ENCODE measurements at regions not wholly inside any gene's neighbourhood (a gene's known extent, or its start where the extent isn't known, plus 50 kb on each side); places are given as distances from the start of the nearest gene placed in this dataset.

DNA sequence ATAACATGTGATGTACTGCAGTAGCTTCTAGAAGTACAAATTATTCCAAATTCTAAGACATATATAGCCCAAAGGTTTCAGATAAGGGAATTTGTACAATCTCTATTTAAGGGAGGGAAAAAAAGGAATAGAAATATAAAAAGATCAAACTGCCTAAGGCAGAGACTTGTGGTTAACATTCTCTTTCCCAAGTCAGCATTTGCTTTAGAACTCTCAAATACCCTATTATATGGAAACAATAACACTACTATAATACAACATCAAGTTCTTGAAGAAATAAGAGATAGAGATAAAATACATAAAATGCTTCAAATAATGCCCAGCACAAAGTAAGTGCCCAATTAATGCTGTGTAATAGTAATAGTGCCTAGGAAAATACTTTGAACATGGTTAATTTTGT lies 123.1 kb downstream of the CRPPA start:
- no peaks in the 10 kb centered on the region for H3K9me3 Mint-ChIP-seq
- TF ChIP-seq, protein P1, sequence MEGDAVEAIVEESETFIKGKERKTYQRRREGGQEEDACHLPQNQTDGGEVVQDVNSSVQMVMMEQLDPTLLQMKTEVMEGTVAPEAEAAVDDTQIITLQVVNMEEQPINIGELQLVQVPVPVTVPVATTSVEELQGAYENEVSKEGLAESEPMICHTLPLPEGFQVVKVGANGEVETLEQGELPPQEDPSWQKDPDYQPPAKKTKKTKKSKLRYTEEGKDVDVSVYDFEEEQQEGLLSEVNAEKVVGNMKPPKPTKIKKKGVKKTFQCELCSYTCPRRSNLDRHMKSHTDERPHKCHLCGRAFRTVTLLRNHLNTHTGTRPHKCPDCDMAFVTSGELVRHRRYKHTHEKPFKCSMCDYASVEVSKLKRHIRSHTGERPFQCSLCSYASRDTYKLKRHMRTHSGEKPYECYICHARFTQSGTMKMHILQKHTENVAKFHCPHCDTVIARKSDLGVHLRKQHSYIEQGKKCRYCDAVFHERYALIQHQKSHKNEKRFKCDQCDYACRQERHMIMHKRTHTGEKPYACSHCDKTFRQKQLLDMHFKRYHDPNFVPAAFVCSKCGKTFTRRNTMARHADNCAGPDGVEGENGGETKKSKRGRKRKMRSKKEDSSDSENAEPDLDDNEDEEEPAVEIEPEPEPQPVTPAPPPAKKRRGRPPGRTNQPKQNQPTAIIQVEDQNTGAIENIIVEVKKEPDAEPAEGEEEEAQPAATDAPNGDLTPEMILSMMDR (conservative IDR thresholded peaks at IDR 0.05; ENCODE audit: low read depth in 2 of 2), result no peak
- TF ChIP-seq EZH2phosphoT487 (IDR thresholded peaks at IDR 0.05; ENCODE audit: unreplicated experiment) (no peak), POLR2AphosphoS5 (IDR thresholded peaks at IDR 0.05; ENCODE audit: low read depth) (no peak), JUNB (IDR thresholded peaks at IDR 0.05; ENCODE audit: unreplicated experiment) (no peak)
- TF ChIP-seq, protein P2, sequence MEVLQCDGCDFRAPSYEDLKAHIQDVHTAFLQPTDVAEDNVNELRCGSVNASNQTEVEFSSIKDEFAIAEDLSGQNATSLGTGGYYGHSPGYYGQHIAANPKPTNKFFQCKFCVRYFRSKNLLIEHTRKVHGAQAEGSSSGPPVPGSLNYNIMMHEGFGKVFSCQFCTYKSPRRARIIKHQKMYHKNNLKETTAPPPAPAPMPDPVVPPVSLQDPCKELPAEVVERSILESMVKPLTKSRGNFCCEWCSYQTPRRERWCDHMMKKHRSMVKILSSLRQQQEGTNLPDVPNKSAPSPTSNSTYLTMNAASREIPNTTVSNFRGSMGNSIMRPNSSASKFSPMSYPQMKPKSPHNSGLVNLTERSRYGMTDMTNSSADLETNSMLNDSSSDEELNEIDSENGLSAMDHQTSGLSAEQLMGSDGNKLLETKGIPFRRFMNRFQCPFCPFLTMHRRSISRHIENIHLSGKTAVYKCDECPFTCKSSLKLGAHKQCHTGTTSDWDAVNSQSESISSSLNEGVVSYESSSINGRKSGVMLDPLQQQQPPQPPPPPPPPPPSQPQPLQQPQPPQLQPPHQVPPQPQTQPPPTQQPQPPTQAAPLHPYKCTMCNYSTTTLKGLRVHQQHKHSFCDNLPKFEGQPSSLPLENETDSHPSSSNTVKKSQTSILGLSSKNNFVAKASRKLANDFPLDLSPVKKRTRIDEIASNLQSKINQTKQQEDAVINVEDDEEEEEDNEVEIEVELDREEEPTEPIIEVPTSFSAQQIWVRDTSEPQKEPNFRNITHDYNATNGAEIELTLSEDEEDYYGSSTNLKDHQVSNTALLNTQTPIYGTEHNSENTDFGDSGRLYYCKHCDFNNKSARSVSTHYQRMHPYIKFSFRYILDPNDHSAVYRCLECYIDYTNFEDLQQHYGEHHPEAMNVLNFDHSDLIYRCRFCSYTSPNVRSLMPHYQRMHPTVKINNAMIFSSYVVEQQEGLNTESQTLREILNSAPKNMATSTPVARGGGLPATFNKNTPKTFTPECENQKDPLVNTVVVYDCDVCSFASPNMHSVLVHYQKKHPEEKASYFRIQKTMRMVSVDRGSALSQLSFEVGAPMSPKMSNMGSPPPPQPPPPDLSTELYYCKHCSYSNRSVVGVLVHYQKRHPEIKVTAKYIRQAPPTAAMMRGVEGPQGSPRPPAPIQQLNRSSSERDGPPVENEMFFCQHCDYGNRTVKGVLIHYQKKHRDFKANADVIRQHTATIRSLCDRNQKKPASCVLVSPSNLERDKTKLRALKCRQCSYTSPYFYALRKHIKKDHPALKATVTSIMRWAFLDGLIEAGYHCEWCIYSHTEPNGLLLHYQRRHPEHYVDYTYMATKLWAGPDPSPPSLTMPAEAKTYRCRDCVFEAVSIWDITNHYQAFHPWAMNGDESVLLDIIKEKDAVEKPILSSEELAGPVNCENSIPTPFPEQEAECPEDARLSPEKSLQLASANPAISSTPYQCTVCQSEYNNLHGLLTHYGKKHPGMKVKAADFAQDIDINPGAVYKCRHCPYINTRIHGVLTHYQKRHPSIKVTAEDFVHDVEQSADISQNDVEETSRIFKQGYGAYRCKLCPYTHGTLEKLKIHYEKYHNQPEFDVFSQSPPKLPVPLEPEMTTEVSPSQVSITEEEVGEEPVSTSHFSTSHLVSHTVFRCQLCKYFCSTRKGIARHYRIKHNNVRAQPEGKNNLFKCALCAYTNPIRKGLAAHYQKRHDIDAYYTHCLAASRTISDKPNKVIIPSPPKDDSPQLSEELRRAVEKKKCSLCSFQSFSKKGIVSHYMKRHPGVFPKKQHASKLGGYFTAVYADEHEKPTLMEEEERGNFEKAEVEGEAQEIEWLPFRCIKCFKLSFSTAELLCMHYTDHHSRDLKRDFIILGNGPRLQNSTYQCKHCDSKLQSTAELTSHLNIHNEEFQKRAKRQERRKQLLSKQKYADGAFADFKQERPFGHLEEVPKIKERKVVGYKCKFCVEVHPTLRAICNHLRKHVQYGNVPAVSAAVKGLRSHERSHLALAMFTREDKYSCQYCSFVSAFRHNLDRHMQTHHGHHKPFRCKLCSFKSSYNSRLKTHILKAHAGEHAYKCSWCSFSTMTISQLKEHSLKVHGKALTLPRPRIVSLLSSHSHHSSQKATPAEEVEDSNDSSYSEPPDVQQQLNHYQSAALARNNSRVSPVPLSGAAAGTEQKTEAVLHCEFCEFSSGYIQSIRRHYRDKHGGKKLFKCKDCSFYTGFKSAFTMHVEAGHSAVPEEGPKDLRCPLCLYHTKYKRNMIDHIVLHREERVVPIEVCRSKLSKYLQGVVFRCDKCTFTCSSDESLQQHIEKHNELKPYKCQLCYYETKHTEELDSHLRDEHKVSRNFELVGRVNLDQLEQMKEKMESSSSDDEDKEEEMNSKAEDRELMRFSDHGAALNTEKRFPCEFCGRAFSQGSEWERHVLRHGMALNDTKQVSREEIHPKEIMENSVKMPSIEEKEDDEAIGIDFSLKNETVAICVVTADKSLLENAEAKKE (CRISPR knock-in tag; IDR thresholded peaks at IDR 0.05), result no peak
- Histone ChIP-seq H2AFZ (no peak overlapping the region), H3K9me2 (ENCODE audit: insufficient read depth) (no peaks in the 10 kb centered on the region), H3K4me3 (no peak overlapping the region), H3K27me3 (ENCODE audit: insufficient read depth) (no peaks in the 10 kb centered on the region), H3K36me3 (ENCODE audit: insufficient read depth) (no peaks in the 10 kb centered on the region), H3K27ac (ENCODE audit: low read depth) (no peak overlapping the region), H4K20me1 (replicated peaks; ENCODE audit: insufficient read depth) (no peaks in the 10 kb centered on the region), H3F3A (replicated peaks; ENCODE audit: low read depth) (no peaks in the 10 kb centered on the region), H3K4me1 (ENCODE audit: insufficient read depth) (no peaks in the 10 kb centered on the region), H3K79me2 (replicated peaks; ENCODE audit: insufficient read depth) (no peaks in the 10 kb centered on the region), H3K4me2 (no peak overlapping the region)
- no peaks in the 10 kb centered on the region for H3K27me3 Mint-ChIP-seq (ENCODE audit: insufficient read depth, low read depth, poor library complexity)
- H3K27ac Mint-ChIP-seq, result no peak overlapping the region
- DNase-seq (ENCODE audit: low spot score), result no peak
- H3K4me3 Mint-ChIP-seq, result no peak overlapping the region
- no peaks in the 10 kb centered on the region for H3K36me3 Mint-ChIP-seq (ENCODE audit: low read depth)
- H3K4me1 Mint-ChIP-seq, result no peaks in the 10 kb centered on the region
- ATAC-seq, result no peak

Data from GM23338 (cell line).